OCI-LY1 (cell line): ENCODE measurements at regions not wholly inside any gene's neighbourhood (a gene's known extent, or its start where the extent isn't known, plus 50 kb on each side); places are given as distances from the start of the nearest gene placed in this dataset.

Experiments used
- H2AFZ ChIP-seq: fragments of 200-600 bp; sonication (generic), shearing (Covaris generic); 2 replicates; pipeline ENCODE4 v1.6.0; 2014; ENCODE audit warnings: antibody characterized with exemption, mild to moderate bottlenecking, low read length
- H3F3A ChIP-seq: fragments of 200-600 bp; sonication (generic), shearing (Covaris generic); 2 replicates; pipeline ENCODE4 v1.6.0; 2014; ENCODE audit warnings: mild to moderate bottlenecking, antibody characterized with exemption, low read length, moderate library complexity; ENCODE audit not compliant: insufficient read depth
- H3K27ac ChIP-seq: fragments of 200-600 bp; sonication (generic); 2 replicates; pipeline ENCODE4 v1.5.1; 2014; ENCODE audit warnings: low read length, mixed run types, mild to moderate bottlenecking, low read depth; ENCODE audit not compliant: poor library complexity, severe bottlenecking
- H3K27me3 ChIP-seq: fragments of 200-600 bp; sonication (generic); 2 replicates; pipeline ENCODE4 v1.6.0; 2014; ENCODE audit warnings: antibody characterized with exemption, mild to moderate bottlenecking, low read length, moderate library complexity; ENCODE audit not compliant: insufficient read depth
- H3K36me3 ChIP-seq: fragments of 200-600 bp; sonication (generic); 2 replicates; pipeline ENCODE4 v1.6.1; 2014; ENCODE audit warnings: mild to moderate bottlenecking, antibody characterized with exemption, low read length, moderate library complexity, mixed read lengths; ENCODE audit not compliant: insufficient read depth
- H3K4me1 ChIP-seq: fragments of 200-600 bp; sonication (generic); 2 replicates; pipeline ENCODE4 v1.5.1; 2014; ENCODE audit warnings: mild to moderate bottlenecking, low read length, moderate library complexity; ENCODE audit not compliant: insufficient read depth, severe bottlenecking
- H3K4me2 ChIP-seq: fragments of 200-600 bp; sonication (generic), shearing (Covaris generic); 2 replicates; pipeline ENCODE4 v1.6.1; 2014; ENCODE audit warnings: low read length
- H3K4me3 ChIP-seq: fragments of 200-600 bp; sonication (generic); 2 replicates; pipeline ENCODE4 v1.5.1; 2014; ENCODE audit warnings: low read length, low read depth, mild to moderate bottlenecking, mixed read lengths; ENCODE audit not compliant: poor library complexity, severe bottlenecking
- H3K79me2 ChIP-seq: fragments of 200-600 bp; shearing (Covaris generic); 2 replicates; pipeline ENCODE4 v1.6.1; 2016; ENCODE audit warnings: mixed run types, low read length, mixed read lengths; ENCODE audit not compliant: insufficient read depth
- H3K9ac ChIP-seq: fragments of 200-600 bp; sonication (generic), shearing (Covaris generic); 2 replicates; pipeline ENCODE4 v1.6.1; 2014; ENCODE audit warnings: mild to moderate bottlenecking, low read length, mixed read lengths
- H3K9me2 ChIP-seq: fragments of 200-600 bp; sonication (generic), shearing (Covaris generic); 2 replicates; pipeline ENCODE4 v1.6.1; 2014; ENCODE audit warnings: low read depth, mild to moderate bottlenecking, low read length, mixed read lengths
- H3K9me3 ChIP-seq: fragments of 200-600 bp; shearing (Covaris generic); 2 replicates; pipeline ENCODE4 v1.6.1; 2014; ENCODE audit warnings: low read length, mixed read lengths
- H4K20me1 ChIP-seq: fragments of 200-600 bp; sonication (generic), shearing (Covaris generic); 2 replicates; pipeline ENCODE4 v1.6.0; 2016; ENCODE audit warnings: mild to moderate bottlenecking, low read length; ENCODE audit not compliant: insufficient read depth
- CTCF ChIP-seq: fragments of 200-600 bp; sonication (generic), shearing (Covaris generic); IDR thresholded peaks from 2 replicates; pipeline ENCODE4 v1.5.1; 2017; ENCODE audit warnings: mild to moderate bottlenecking, antibody characterized with exemption, low read length, moderate library complexity, mixed read lengths
- EZH2 ChIP-seq: fragments of 200-600 bp; sonication (generic), shearing (Covaris generic); IDR thresholded peaks from 2 replicates; pipeline ENCODE4 v1.8.0; 2017; ENCODE audit warnings: borderline replicate concordance, mixed run types, mild to moderate bottlenecking, antibody characterized with exemption, low read length, moderate library complexity, mixed read lengths

GRCh38 chr4:152029631-152030030 is 268.8 kb upstream of the GATB start:
- no peaks in the 10 kb centered on the region for H3F3A ChIP-seq
- H3K4me2 ChIP-seq: no peak overlapping the region
- no peaks in the 10 kb centered on the region; the same call in 1 of the 2 replicates for H3K27me3 ChIP-seq
- H3K9me3 ChIP-seq: no peaks in the 10 kb centered on the region
- H3K9me2 ChIP-seq: no peaks in the 10 kb centered on the region
- H3K4me3 ChIP-seq: no peak overlapping the region
- H3K36me3 ChIP-seq: no peaks in the 10 kb centered on the region; the same call in 1 of the 2 replicates
- no peak overlapping the region for H3K27ac ChIP-seq
- no peak overlapping the region for H3K9ac ChIP-seq
- no peaks in the 10 kb centered on the region for H4K20me1 ChIP-seq
- H2AFZ ChIP-seq: no peak overlapping the region
- no peaks in the 10 kb centered on the region for H3K4me1 ChIP-seq
- H3K79me2 ChIP-seq: no peaks in the 10 kb centered on the region
- TF ChIP-seq CTCF (no peak), EZH2 (no peak)

GRCh38 chr4:152028131-152028530 is 267.3 kb upstream of the GATB start:
- TF ChIP-seq EZH2: no peak
- no peak for TF ChIP-seq CTCF
- Histone ChIP-seq H3K27ac (no peak overlapping the region), H3K9me2 (no peaks in the 10 kb centered on the region), H3K4me2 (no peak overlapping the region), H3K9ac (no peak overlapping the region), H3K79me2 (no peaks in the 10 kb centered on the region), H4K20me1 (no peaks in the 10 kb centered on the region), H3K27me3 (no peaks in the 10 kb centered on the region), H3K4me1 (no peaks in the 10 kb centered on the region), H3F3A (no peaks in the 10 kb centered on the region), H3K9me3 (no peaks in the 10 kb centered on the region), H3K4me3 (no peak overlapping the region), H3K36me3 (no peaks in the 10 kb centered on the region; the same call in 1 of the 2 replicates), H2AFZ (no peak overlapping the region)

GRCh38 chr4:152024881-152025280 is 264.1 kb upstream of the GATB start:
- Histone ChIP-seq H3K9me3 (no peaks in the 10 kb centered on the region), H4K20me1 (no peaks in the 10 kb centered on the region), H2AFZ (no peak overlapping the region), H3K36me3 (no peaks in the 10 kb centered on the region; the same call in 1 of the 2 replicates), H3K9ac (no peak overlapping the region), H3K27me3 (peaks cover 6% of the 10 kb centered on the region; the same call in 1 of the 2 replicates), H3K9me2 (no peaks in the 10 kb centered on the region), H3K4me2 (no peak overlapping the region), H3K4me3 (no peak overlapping the region), H3K79me2 (no peaks in the 10 kb centered on the region), H3K4me1 (no peaks in the 10 kb centered on the region), H3F3A (no peaks in the 10 kb centered on the region), H3K27ac (no peak overlapping the region)
- no peak for TF ChIP-seq EZH2
- no peak for TF ChIP-seq CTCF
